ENCODE measurements at regions not wholly inside any gene's neighbourhood (a gene's known extent, or its start where the extent isn't known, plus 50 kb on each side); places are given as distances from the start of the nearest gene placed in this dataset.

DNA sequence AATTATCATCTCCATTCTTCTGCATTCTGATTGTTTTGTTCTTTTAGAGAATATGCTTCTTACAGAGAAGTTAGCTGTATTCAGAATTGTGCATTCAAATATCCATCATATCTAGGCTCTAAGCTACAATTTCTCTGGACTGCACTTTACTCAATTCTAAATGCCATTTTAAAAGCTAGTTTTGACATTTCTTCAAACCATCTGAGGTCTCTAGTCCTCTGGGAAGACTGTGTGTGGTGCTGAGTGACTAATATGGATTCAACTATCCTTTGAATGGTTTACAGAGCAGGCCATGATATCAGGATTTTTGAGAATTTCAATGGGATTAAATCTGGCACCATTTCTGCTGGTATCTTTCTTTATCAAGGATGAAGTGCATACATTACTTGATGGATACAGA lies 285.7 kb downstream of the BTBD3 start (continued):
- TF ChIP-seq, protein P1, sequence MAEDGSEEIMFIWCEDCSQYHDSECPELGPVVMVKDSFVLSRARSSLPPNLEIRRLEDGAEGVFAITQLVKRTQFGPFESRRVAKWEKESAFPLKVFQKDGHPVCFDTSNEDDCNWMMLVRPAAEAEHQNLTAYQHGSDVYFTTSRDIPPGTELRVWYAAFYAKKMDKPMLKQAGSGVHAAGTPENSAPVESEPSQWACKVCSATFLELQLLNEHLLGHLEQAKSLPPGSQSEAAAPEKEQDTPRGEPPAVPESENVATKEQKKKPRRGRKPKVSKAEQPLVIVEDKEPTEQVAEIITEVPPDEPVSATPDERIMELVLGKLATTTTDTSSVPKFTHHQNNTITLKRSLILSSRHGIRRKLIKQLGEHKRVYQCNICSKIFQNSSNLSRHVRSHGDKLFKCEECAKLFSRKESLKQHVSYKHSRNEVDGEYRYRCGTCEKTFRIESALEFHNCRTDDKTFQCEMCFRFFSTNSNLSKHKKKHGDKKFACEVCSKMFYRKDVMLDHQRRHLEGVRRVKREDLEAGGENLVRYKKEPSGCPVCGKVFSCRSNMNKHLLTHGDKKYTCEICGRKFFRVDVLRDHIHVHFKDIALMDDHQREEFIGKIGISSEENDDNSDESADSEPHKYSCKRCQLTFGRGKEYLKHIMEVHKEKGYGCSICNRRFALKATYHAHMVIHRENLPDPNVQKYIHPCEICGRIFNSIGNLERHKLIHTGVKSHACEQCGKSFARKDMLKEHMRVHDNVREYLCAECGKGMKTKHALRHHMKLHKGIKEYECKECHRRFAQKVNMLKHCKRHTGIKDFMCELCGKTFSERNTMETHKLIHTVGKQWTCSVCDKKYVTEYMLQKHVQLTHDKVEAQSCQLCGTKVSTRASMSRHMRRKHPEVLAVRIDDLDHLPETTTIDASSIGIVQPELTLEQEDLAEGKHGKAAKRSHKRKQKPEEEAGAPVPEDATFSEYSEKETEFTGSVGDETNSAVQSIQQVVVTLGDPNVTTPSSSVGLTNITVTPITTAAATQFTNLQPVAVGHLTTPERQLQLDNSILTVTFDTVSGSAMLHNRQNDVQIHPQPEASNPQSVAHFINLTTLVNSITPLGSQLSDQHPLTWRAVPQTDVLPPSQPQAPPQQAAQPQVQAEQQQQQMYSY (CRISPR knock-in tag; IDR thresholded peaks at IDR 0.05): no peak
- TF ChIP-seq ETV6 (CRISPR knock-in tag; IDR thresholded peaks at IDR 0.05): no peak
- TF ChIP-seq, protein P2, sequence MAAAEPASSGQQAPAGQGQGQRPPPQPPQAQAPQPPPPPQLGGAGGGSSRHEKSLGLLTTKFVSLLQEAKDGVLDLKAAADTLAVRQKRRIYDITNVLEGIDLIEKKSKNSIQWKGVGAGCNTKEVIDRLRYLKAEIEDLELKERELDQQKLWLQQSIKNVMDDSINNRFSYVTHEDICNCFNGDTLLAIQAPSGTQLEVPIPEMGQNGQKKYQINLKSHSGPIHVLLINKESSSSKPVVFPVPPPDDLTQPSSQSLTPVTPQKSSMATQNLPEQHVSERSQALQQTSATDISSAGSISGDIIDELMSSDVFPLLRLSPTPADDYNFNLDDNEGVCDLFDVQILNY (CRISPR knock-in tag; IDR thresholded peaks at IDR 0.05): no peak
- TF ChIP-seq ATF6 (CRISPR knock-in tag; IDR thresholded peaks at IDR 0.05): no peak

DNA sequence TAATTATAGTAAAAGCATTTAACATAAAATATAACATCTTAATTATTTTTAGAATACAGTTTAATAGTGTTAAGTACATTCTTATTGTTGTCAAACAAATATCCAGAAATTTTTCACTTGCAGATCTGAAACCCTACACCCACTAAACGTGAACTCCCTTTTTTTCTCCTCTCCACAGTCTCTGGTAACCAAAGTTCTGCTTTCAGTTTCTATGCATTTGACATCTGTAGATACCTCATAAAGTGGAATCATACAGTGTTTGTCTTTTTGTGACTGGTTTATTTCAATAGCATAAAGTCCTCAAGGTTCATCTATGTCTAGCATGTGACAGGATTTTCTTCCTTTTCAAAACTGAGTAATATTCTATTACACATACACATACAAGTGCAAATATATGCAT lies 286.3 kb downstream of the BTBD3 start:
- Mint-ChIP-seq H3K4me1 (no peaks in the 10 kb centered on the region), H3K4me3 (no peak overlapping the region), H3K36me3 (no peaks in the 10 kb centered on the region), H3K9me3 (peaks cover 14% of the 10 kb centered on the region), H3K27me3 (ENCODE audit: low read depth) (no peaks in the 10 kb centered on the region; the same call in 1 of the 2 replicates), H3K27ac (no peak overlapping the region)
- DNase-seq (ENCODE audit: low spot score) (no peak), ATAC-seq (no peak)
- CTCF ChIA-PET: interaction anchor here (1.6 kb wide), 1 partner anchor 153 kb away, joined by 4 read pairs; no protein-coding TSS in a partner anchor
- TF ChIP-seq FOXP1 (CRISPR knock-in tag; IDR thresholded peaks at IDR 0.05; ENCODE audit: borderline replicate concordance) (no peak), NFYB (CRISPR knock-in tag; conservative IDR thresholded peaks at IDR 0.05; ENCODE audit: low read depth) (no peak)
- POLR2A ChIA-PET: no interaction called here

DNA sequence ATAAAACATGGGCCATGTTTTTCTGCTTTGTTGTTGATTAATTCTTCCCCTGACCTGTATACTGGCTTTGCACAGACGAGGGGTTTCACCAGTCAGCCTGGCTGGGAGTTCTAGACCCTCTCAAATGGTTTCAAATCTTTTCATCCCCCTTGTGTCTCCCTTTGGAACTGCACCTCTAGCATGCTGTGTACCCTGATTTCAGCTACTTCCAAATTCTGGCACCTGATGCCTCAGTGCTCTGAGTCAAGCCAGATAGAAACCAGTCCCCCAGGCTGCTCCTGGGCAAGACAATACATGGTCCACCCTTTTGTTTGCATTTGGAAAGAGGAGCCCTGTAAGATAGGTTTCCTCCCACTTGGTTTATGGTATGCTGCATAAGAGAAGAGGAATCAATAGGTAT lies 290.2 kb downstream of the BTBD3 start:
- Mint-ChIP-seq H3K27ac (no peak overlapping the region), H3K4me3 (no peak overlapping the region), H3K4me1 (no peaks in the 10 kb centered on the region), H3K27me3 (ENCODE audit: low read depth) (no peaks in the 10 kb centered on the region; the same call in 1 of the 2 replicates), H3K36me3 (no peaks in the 10 kb centered on the region), H3K9me3 (peaks cover 14% of the 10 kb centered on the region)
- DNase-seq (ENCODE audit: low spot score): peak; percentile 56
- POLR2A ChIA-PET: no interaction called here
- peak; percentile 100 for ATAC-seq
- CTCF ChIA-PET: interaction anchor here (0.6 to 2.2 kb wide), 6 partner anchors 8 to 196 kb away, joined by 3 to 18 read pairs (median 5); no protein-coding TSS in a partner anchor
- TF ChIP-seq, protein P3, sequence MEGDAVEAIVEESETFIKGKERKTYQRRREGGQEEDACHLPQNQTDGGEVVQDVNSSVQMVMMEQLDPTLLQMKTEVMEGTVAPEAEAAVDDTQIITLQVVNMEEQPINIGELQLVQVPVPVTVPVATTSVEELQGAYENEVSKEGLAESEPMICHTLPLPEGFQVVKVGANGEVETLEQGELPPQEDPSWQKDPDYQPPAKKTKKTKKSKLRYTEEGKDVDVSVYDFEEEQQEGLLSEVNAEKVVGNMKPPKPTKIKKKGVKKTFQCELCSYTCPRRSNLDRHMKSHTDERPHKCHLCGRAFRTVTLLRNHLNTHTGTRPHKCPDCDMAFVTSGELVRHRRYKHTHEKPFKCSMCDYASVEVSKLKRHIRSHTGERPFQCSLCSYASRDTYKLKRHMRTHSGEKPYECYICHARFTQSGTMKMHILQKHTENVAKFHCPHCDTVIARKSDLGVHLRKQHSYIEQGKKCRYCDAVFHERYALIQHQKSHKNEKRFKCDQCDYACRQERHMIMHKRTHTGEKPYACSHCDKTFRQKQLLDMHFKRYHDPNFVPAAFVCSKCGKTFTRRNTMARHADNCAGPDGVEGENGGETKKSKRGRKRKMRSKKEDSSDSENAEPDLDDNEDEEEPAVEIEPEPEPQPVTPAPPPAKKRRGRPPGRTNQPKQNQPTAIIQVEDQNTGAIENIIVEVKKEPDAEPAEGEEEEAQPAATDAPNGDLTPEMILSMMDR (IDR thresholded peaks at IDR 0.05): peak; percentile 78
- TF ChIP-seq ATF1 (CRISPR knock-in tag; IDR thresholded peaks at IDR 0.05): no peak

- H3K9me3 Mint-ChIP-seq: peaks cover 8% of the 10 kb centered on the region
- ChIA-PET POLR2A (no interaction called here), CTCF (interaction anchor here (1.3 kb wide), 1 partner anchor 147 kb away, joined by 3 read pairs; no protein-coding TSS in a partner anchor)
- no peak overlapping the region for H3K4me3 Mint-ChIP-seq
- TF ChIP-seq IRF2 (CRISPR knock-in tag; IDR thresholded peaks at IDR 0.05; ENCODE audit: borderline replicate concordance, low read depth) (no peak), PRRX2 (CRISPR knock-in tag; IDR thresholded peaks at IDR 0.05) (no peak)
- TF ChIP-seq, protein P4, sequence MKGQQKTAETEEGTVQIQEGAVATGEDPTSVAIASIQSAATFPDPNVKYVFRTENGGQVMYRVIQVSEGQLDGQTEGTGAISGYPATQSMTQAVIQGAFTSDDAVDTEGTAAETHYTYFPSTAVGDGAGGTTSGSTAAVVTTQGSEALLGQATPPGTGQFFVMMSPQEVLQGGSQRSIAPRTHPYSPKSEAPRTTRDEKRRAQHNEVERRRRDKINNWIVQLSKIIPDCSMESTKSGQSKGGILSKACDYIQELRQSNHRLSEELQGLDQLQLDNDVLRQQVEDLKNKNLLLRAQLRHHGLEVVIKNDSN (CRISPR knock-in tag; IDR thresholded peaks at IDR 0.05): no peak
- TF ChIP-seq, protein P5, sequence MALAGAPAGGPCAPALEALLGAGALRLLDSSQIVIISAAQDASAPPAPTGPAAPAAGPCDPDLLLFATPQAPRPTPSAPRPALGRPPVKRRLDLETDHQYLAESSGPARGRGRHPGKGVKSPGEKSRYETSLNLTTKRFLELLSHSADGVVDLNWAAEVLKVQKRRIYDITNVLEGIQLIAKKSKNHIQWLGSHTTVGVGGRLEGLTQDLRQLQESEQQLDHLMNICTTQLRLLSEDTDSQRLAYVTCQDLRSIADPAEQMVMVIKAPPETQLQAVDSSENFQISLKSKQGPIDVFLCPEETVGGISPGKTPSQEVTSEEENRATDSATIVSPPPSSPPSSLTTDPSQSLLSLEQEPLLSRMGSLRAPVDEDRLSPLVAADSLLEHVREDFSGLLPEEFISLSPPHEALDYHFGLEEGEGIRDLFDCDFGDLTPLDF (CRISPR knock-in tag; IDR thresholded peaks at IDR 0.05): no peak
- no peak for ATAC-seq
- DNase-seq (ENCODE audit: low spot score): no peak
- H3K27me3 Mint-ChIP-seq (ENCODE audit: low read depth): no peaks in the 10 kb centered on the region; the same call in 1 of the 2 replicates
- no peaks in the 10 kb centered on the region for H3K4me1 Mint-ChIP-seq
- peaks cover 3% of the 10 kb centered on the region for H3K36me3 Mint-ChIP-seq
- H3K27ac Mint-ChIP-seq: no peak overlapping the region
Measured at GRCh38 chr20:12210591-12210990, 292.9 kb downstream of the BTBD3 start.

All from WTC11 (cell line).